Islet of Langerhans (tissue), 1 donor: ENCODE measurements at regions not wholly inside any gene's neighbourhood (a gene's known extent, or its start where the extent isn't known, plus 50 kb on each side); places are given as distances from the start of the nearest gene placed in this dataset.
"Not testable (repeated sequence)": the region's sequence is repeated elsewhere in the genome, so short reads cannot be mapped to it uniquely, and the experiment has no call there.

ENCODE experiments used
- FAIRE-seq: peaks from one replicate; lab custom pipeline; 2011; peaks lifted over from hg19 to GRCh38; lab: Jason Lieb, UNC

GRCh38 chr16:63216696-63217423, 1180.6 kb upstream of the CDH8 start:
- FAIRE-seq, result no peak

- no peak for FAIRE-seq
Observed at GRCh38 chr16:63201851-63202250, 1165.6 kb upstream of the CDH8 start.

GRCh38 chr16:63200940-63201339, 1164.7 kb upstream of the CDH8 start:
- FAIRE-seq, result no peak

- FAIRE-seq, result no peak
Observed at GRCh38 chr16:63195336-63195735, 1159.1 kb upstream of the CDH8 start.

GRCh38 chr16:63192980-63193379, 1156.7 kb upstream of the CDH8 start:
- FAIRE-seq, result no peak

GRCh38 chr16:63188086-63188771, 1152.0 kb upstream of the CDH8 start:
- FAIRE-seq, result no peak

GRCh38 chr16:63187638-63188037, 1151.4 kb upstream of the CDH8 start:
- FAIRE-seq, result no peak

- FAIRE-seq, result no peak
Observed at GRCh38 chr16:63185235-63185780, 1149.1 kb upstream of the CDH8 start.

GRCh38 chr16:63183743-63184142, 1147.5 kb upstream of the CDH8 start:
- no peak for FAIRE-seq

- no peak for FAIRE-seq
Observed at GRCh38 chr16:63175313-63175712, 1139.1 kb upstream of the CDH8 start.

- FAIRE-seq, result no peak
Observed at GRCh38 chr16:63174801-63175200, 1138.6 kb upstream of the CDH8 start.

- FAIRE-seq, result no peak
Observed at GRCh38 chr16:63171545-63171944, 1135.3 kb upstream of the CDH8 start.

- FAIRE-seq, result no peak
Observed at GRCh38 chr16:63169100-63169499, 1132.9 kb upstream of the CDH8 start.

- no peak for FAIRE-seq
Observed at GRCh38 chr16:63157818-63158217, 1121.6 kb upstream of the CDH8 start.

- FAIRE-seq, result no peak
Observed at GRCh38 chr16:63146251-63146650, 1110.0 kb upstream of the CDH8 start.

GRCh38 chr16:63145411-63145810, 1109.2 kb upstream of the CDH8 start:
- FAIRE-seq, result no peak

GRCh38 chr16:63135069-63135468, 1098.8 kb upstream of the CDH8 start:
- FAIRE-seq, result no peak

GRCh38 chr16:63131503-63131902, 1095.3 kb upstream of the CDH8 start:
- FAIRE-seq, result no peak

- no peak for FAIRE-seq
Observed at GRCh38 chr16:63130942-63131341, 1094.7 kb upstream of the CDH8 start.

- no peak for FAIRE-seq
Observed at GRCh38 chr16:63129411-63130125, 1093.3 kb upstream of the CDH8 start.

- not testable (repeated sequence) for FAIRE-seq
Observed at GRCh38 chr16:63119905-63120304, 1083.7 kb upstream of the CDH8 start.

- no peak for FAIRE-seq
Observed at GRCh38 chr16:63100082-63100481, 1063.8 kb upstream of the CDH8 start.

- FAIRE-seq, result no peak
Observed at GRCh38 chr16:63096857-63097256, 1060.6 kb upstream of the CDH8 start.
